Fibroblast of the aortic adventitia (primary cell): ENCODE measurements at regions not wholly inside any gene's neighbourhood (a gene's known extent, or its start where the extent isn't known, plus 50 kb on each side); places are given as distances from the start of the nearest gene placed in this dataset.
A peak's percentile ranks its signal among the peaks of the same experiment; 100 is the strongest.

Experiments
- DNase-seq: peaks from one replicate; pipeline ENCODE4 v3.0.0-alpha.2; 2010; ENCODE audit warnings: low read depth
- H3K4me3 ChIP-seq: 2 replicates; pipeline ENCODE4 v1.5.1; 2011; ENCODE audit warnings: low read depth, mild to moderate bottlenecking, control low read depth, low read length, moderate library complexity
- TF ChIP-seq, protein P1 (sequence below): IDR thresholded peaks from 2 replicates; pipeline ENCODE4 v1.5.1; 2011; ENCODE audit warnings: mild to moderate bottlenecking, low read length, control low read depth, inconsistent platforms; ENCODE audit not compliant: insufficient read depth

DNA sequence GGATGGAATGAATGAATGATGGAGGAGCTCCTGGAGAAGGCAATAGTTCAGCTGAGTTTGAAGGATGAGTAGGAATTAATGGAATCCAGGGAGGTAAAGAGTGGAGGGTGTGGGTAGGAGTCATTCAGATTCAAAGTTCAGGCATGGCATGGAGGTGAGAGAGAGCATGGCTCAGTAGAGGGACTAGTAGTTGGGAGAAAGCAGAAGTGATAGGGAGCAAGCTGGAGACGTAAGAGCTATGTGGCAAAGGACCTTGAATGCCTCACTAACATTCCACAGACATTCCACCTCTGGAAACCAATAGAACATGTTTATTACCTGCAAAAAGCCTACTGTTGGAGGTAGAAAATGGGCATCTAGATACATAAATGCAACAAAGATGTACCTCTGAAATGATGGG lies 170.1 kb downstream of the HAUS1 start:
- TF ChIP-seq, protein P1, sequence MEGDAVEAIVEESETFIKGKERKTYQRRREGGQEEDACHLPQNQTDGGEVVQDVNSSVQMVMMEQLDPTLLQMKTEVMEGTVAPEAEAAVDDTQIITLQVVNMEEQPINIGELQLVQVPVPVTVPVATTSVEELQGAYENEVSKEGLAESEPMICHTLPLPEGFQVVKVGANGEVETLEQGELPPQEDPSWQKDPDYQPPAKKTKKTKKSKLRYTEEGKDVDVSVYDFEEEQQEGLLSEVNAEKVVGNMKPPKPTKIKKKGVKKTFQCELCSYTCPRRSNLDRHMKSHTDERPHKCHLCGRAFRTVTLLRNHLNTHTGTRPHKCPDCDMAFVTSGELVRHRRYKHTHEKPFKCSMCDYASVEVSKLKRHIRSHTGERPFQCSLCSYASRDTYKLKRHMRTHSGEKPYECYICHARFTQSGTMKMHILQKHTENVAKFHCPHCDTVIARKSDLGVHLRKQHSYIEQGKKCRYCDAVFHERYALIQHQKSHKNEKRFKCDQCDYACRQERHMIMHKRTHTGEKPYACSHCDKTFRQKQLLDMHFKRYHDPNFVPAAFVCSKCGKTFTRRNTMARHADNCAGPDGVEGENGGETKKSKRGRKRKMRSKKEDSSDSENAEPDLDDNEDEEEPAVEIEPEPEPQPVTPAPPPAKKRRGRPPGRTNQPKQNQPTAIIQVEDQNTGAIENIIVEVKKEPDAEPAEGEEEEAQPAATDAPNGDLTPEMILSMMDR, result no peak
- no peak overlapping the region for H3K4me3 ChIP-seq
- DNase-seq, result no peak

DNA sequence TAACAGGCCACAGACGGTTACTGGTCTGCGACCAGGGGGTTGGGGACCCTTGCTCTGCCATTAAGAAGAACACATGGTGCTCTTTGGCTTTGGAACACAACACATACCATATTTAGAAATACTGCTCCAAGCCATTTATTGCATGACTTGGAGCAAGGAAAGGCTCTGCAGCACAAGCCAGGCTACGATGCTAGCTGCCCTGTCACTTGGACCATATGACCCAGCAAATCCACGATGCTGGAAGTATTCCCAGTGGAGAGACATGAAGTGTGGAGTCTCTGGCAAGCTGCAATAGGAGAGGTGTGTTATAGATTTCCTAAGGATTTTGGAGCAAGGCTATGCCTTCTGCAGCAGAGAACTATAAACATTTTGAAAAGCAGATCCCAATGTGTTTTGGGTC lies 171.2 kb downstream of the HAUS1 start:
- H3K4me3 ChIP-seq, result no peak overlapping the region
- no peak for DNase-seq
- TF ChIP-seq, protein P1, result no peak

DNA sequence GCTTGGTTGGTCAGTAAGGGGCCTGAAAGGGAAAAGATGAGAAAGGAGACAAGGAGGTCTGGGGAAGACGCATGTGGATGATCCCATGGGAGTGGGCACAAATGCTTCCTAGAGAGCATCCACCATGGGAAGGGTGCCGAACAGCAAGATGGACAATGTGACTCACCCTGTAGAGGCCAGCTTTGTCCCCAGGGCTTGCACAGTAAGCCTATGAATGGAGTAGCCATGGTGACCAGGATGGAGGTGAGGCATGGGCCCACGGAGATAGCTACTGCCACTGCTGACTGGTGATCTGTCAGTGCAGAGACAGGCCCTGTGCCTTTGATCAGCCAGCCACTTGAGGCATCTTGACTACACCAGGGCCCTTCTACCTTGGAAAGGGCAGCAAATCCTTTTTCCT lies 172.6 kb downstream of the HAUS1 start:
- no peak for DNase-seq
- TF ChIP-seq, protein P1, result no peak
- H3K4me3 ChIP-seq, result no peak overlapping the region

DNA sequence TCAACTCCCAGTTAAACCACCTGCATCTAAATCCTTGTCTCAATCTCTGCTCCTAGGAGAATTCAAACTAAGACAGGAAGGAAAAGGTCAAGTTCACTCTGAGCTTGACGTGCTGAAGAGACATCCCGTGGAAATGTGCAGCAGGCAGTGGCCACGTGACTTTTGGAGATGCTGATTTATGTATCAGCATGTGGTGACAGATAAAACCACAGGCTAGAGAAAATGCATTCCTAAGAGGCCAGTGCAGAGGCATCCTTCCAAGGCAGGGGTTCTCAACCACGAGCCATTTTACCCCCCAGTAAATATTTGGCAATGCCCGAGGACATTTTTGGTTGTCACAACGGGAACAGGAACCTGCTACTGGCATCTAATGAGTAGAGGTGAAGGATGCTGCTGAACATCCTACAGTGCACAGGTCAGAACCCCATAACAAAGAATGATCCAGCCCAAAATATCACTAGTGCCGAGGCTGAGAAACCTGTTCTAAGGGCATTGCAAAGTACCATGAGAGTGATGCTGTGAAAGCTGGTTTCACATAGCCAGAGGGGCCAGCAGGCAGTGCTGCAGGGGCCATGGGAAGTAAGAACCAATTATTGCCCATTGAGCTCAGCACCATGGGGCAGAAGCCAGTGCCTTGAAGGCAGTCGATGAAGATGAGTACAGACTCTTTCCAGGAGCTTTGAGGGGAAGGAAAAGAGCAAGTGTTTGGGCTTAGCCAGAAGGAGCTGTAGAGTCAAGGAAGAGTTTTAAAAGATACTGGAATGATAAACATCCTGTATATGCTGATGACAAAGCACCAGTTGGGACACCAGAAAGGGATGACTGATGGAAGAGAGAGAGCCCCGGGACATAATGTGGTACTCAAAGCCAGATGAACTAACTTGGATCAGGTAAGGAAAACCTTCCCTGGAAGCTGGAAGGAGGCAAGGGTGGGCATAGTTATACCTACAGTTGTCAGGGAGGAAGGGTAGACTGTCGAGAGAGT lies 174.6 kb downstream of the HAUS1 start:
- no peak overlapping the region for H3K4me3 ChIP-seq
- TF ChIP-seq, protein P1, result no peak
- peak; percentile 55 for DNase-seq

DNA sequence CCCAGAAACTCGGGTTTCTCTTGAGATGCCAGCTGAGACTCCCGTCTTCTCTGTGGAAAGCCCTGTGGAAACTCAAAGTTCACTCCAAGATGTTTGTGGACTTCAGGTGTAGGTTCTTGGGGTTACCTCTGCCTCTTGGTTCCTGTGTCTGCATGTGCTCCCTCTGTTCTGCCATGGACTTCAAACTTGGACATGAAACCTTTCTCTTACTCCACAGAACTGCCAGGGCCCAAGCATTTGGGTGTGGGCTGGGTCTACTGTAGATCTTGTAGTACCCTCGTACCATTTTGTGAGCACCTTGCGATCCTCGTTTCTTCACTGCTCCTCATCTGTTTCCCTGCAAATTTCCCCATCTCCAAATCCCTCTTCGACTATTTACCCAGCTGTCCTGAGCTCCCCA lies 175.5 kb downstream of the HAUS1 start:
- no peak for DNase-seq
- H3K4me3 ChIP-seq, result no peak overlapping the region
- TF ChIP-seq, protein P1, result no peak

DNA sequence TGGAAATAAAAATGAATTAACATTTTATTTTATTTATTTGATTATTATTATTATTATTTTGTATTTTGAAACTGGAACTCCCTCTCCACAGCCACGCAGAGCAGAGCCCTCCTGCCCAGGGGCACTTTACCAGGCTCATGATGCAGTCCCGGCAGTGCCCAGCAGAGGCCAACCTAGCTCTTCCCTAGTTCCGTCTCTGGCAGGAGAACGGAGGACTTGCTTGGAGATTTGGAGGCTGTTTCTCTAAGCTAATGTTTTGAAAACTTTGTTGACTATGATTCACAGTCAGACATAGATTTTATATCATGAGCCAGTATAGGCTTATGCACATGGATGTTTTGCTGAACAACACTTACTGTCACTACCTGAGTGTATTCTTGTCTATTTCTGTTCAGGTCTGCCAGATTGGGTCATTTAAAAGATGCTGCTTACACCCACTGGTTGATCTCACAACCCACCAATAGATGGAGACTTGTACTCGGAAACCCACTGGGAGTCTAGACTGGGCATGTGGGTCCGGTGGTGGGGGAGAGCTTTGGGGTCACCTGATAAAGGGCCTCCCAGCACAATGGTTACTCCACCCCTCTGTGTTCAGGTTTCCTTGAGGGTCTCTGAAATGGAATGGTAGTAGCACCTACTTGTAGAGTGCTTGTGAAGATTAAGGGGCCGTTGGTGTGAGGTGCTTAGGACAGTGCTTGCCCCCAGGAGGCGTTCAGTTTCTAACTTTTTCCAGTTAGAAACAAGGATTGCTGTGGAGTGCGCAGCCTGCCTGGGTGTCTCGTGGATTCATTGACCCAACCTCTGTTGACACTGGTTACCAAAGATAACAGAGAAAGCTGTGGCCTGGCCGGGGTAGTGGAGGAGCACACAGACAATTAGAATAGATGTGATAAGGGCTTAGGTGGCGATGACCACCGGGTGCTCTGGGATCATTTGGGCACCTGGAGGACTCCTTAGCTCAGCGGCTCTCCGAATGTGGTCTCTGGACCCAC lies 177.3 kb downstream of the HAUS1 start:
- TF ChIP-seq, protein P1, result peak; percentile 98
- peak; percentile 78 for DNase-seq
- H3K4me3 ChIP-seq, result no peak overlapping the region
